Activated CD4-positive, alpha-beta T cell treated with anti-CD3 and anti-CD28 coated beads, Interleukin-2, amount 10 ng/mL, durations not matched to agents 7 days and 5 days (primary cell): ENCODE measurements at regions not wholly inside any gene's neighbourhood (a gene's known extent, or its start where the extent isn't known, plus 50 kb on each side); places are given as distances from the start of the nearest gene placed in this dataset.
"Not testable (repeated sequence)": the region's sequence is repeated elsewhere in the genome, so short reads cannot be mapped to it uniquely, and the experiment has no call there.

Experiments used
- CTCF ChIA-PET: fragments of 350-600 bp; sonication (Branson Sonifier 250); formaldehyde crosslinking; loops from one replicate; lab custom pipeline; 2021; ENCODE audit warnings: antibody characterized with exemption; lab: Charles Lee
- POLR2A ChIA-PET: fragments of 350-600 bp; sonication (Branson Sonifier 250); formaldehyde crosslinking; loops from one replicate; lab custom pipeline; 2021; ENCODE audit warnings: antibody characterized with exemption; lab: Charles Lee
- DNase-seq: peaks from one replicate; pipeline ENCODE4 v3.0.0-alpha.2; 2020
- H3K27ac Mint-ChIP-seq: one replicate; pipeline ENCODE4 v1.8.0; 2021; ENCODE audit warnings: mild to moderate bottlenecking, moderate library complexity, mixed read lengths
- H3K27me3 Mint-ChIP-seq: one replicate; pipeline ENCODE4 v1.8.0; 2021; ENCODE audit warnings: mixed read lengths
- H3K36me3 Mint-ChIP-seq: one replicate; pipeline ENCODE4 v1.8.0; 2021; ENCODE audit warnings: low read depth, mixed read lengths
- H3K4me1 Mint-ChIP-seq: one replicate; pipeline ENCODE4 v1.8.0; 2021; ENCODE audit warnings: mixed read lengths
- H3K4me3 Mint-ChIP-seq: one replicate; pipeline ENCODE4 v1.8.0; 2021; ENCODE audit warnings: mild to moderate bottlenecking, moderate library complexity, mixed read lengths
- H3K9me3 Mint-ChIP-seq: one replicate; pipeline ENCODE4 v1.8.0; 2021; ENCODE audit warnings: mixed read lengths

DNA sequence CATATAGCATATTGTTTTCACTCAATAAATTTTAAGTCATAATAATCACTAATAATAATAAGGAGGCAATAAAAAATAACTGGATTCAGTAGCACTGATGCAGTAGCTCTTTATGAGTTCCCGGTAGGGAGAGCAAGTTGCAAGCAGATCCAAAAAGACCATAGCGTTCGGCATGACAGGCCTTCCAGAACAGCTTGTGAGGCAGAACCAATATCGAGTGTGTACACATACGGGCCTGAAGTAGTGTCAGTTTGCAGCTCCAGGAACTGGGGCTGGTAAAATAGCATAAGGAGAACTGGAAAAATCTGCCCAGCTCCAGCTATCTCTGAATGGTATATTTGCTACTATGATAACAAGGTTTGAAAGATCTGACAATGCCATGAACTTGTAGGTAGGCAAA lies 1607.8 kb upstream of the PIK3C3 start:
- DNase-seq = no peak
- ChIA-PET POLR2A (interaction anchor here (0.6 kb wide), 1 partner anchor 1247 kb away, joined by 4 read pairs; no protein-coding TSS in a partner anchor), CTCF (no interaction called here)
- Mint-ChIP-seq H3K27ac (no peak overlapping the region), H3K36me3 (no peaks in the 10 kb centered on the region), H3K9me3 (no peaks in the 10 kb centered on the region), H3K4me1 (no peaks in the 10 kb centered on the region), H3K4me3 (no peak overlapping the region), H3K27me3 (no peaks in the 10 kb centered on the region)

DNA sequence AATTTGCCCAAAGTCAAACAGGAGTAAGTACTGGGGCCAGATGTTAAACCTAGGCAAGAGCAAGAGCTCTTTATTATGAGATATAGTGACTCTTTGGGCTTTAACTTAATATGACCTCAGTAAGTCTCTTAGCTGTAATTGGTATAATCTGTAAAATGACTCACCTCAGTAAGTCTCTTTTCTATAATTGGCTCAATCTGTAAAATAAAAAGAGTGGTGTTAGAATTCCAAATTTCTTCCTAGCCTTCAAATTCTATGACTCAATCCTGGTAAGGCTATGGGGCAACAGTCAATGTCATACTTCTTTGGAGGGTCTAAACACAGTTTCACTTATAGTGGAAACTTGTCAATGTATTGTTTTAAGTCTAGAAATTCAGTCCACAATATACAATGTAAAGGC lies 1608.9 kb upstream of the PIK3C3 start:
- Mint-ChIP-seq H3K27ac (no peak overlapping the region), H3K36me3 (no peaks in the 10 kb centered on the region), H3K4me1 (no peaks in the 10 kb centered on the region), H3K27me3 (no peaks in the 10 kb centered on the region), H3K4me3 (no peak overlapping the region), H3K9me3 (no peaks in the 10 kb centered on the region)
- DNase-seq = no peak
- POLR2A ChIA-PET = no interaction called here
- CTCF ChIA-PET = no interaction called here

DNA sequence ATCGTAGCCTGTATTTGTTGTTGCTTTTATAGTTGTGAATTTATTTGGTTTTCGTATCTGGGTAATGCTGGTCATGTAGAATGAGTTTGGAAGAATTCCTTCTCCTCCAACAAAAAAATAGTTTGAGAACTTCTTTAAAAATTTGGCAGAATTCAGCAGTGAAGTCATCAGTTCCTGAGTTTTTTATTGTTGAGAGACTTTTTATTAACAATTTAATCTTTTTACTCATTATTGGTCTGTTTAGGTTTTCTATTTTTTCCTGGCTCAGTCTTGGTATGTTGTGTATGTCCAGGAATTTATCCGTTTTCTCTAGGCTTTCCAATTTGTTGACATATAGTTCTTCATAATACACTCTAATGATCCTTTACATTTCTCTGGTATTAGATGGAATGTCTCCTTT lies 1613.3 kb upstream of the PIK3C3 start:
- no peaks in the 10 kb centered on the region for H3K9me3 Mint-ChIP-seq
- no peak overlapping the region for H3K27ac Mint-ChIP-seq
- no peak for DNase-seq
- POLR2A ChIA-PET = no interaction called here
- H3K27me3 Mint-ChIP-seq = no peaks in the 10 kb centered on the region
- CTCF ChIA-PET = no interaction called here
- H3K36me3 Mint-ChIP-seq = no peaks in the 10 kb centered on the region
- H3K4me1 Mint-ChIP-seq = no peaks in the 10 kb centered on the region
- H3K4me3 Mint-ChIP-seq = no peak overlapping the region

DNA sequence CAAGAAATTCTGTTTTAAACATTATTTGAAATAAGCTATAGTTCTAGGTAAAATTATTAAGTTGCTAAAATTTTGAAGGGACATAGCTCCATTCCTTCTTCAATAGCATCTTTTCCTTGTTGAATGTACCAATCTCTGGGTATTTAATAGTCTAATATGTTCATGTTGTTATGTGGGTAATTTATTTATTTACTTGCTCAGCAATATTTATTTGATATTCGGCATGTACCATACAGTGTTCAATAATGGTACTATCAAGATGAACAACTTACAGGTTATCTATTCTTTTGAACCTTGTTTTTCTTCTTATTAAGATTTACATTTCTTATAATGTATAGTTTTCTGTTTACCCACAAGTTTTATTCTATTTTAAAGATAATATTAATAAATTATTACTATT lies 1616.8 kb upstream of the PIK3C3 start:
- Mint-ChIP-seq H3K27ac (no peak overlapping the region), H3K27me3 (no peaks in the 10 kb centered on the region), H3K9me3 (peaks cover 4% of the 10 kb centered on the region), H3K4me1 (no peaks in the 10 kb centered on the region), H3K4me3 (no peak overlapping the region), H3K36me3 (no peaks in the 10 kb centered on the region)
- CTCF ChIA-PET = no interaction called here
- POLR2A ChIA-PET = no interaction called here
- no peak for DNase-seq

DNA sequence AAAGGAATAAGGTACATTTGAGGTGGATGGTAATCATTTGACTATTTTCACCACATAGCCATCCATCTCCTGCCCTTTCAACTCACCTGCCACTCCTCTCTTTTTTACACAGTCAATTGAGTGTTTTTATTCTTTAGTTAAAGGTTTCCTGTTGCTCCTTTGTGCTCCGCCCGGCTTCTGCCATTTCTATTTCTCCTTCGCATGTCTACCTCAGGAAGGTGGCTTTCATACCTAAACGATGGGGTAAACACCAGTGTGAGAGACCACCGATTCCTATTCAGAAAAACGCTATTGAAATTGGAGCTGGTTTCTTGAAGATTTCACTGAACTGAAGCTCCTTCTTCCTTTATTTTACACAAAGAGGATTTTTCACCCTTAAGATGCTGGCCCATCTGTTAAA lies 1628.0 kb upstream of the PIK3C3 start:
- Mint-ChIP-seq H3K4me3 (no peak overlapping the region), H3K36me3 (no peaks in the 10 kb centered on the region), H3K27ac (no peak overlapping the region), H3K27me3 (no peaks in the 10 kb centered on the region), H3K4me1 (no peaks in the 10 kb centered on the region), H3K9me3 (peaks cover under 1% of the 10 kb centered on the region)
- CTCF ChIA-PET = no interaction called here
- no peak for DNase-seq
- POLR2A ChIA-PET = no interaction called here

DNA sequence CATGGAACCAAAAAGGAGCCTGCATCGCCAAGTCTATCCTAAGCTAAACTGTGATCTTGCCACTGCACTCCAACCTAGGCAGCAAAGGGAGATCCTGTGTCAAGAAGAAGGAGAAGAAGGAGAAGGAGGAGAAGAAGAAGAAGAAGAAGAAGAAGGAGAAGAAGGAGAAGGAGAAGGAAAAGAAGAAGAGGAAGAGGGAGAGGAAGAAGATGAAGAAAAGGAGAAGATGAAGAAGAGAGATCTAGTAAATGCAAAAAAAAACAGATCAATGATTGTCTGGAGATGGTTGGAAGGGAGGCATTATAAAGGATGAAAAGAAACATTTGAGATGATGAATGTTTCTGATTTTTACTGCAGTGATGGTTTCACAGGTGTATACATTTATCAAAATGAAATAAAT lies 1629.0 kb upstream of the PIK3C3 start:
- Mint-ChIP-seq H3K27me3 (no peaks in the 10 kb centered on the region), H3K4me1 (no peaks in the 10 kb centered on the region), H3K27ac (no peak overlapping the region), H3K9me3 (peaks cover 3% of the 10 kb centered on the region), H3K36me3 (no peaks in the 10 kb centered on the region), H3K4me3 (no peak overlapping the region)
- ChIA-PET CTCF (no interaction called here), POLR2A (no interaction called here)
- DNase-seq = no peak

DNA sequence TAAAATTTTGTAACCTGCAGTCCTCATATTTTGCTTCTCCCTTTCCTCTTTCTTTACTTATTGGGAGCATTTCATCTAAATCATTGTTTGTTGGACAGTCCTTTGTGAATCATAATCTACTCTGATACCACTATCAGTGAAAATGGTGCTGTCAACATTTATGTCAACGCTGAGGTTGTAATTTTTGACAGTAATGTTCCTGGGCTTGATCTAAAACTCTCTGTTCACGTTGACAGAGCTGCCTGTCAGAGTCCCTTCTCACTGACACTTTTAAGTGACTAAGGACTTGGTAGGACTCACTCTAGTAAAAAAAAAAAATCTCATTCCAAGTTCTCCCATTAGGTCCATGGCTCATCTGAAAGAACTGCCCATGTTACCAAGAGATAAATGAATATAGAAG lies 1640.8 kb upstream of the PIK3C3 start:
- Mint-ChIP-seq H3K9me3 (peaks cover 3% of the 10 kb centered on the region), H3K27ac (no peak overlapping the region), H3K27me3 (no peaks in the 10 kb centered on the region), H3K4me1 (no peaks in the 10 kb centered on the region), H3K4me3 (no peak overlapping the region), H3K36me3 (no peaks in the 10 kb centered on the region)
- ChIA-PET CTCF (no interaction called here), POLR2A (no interaction called here)
- DNase-seq = no peak

DNA sequence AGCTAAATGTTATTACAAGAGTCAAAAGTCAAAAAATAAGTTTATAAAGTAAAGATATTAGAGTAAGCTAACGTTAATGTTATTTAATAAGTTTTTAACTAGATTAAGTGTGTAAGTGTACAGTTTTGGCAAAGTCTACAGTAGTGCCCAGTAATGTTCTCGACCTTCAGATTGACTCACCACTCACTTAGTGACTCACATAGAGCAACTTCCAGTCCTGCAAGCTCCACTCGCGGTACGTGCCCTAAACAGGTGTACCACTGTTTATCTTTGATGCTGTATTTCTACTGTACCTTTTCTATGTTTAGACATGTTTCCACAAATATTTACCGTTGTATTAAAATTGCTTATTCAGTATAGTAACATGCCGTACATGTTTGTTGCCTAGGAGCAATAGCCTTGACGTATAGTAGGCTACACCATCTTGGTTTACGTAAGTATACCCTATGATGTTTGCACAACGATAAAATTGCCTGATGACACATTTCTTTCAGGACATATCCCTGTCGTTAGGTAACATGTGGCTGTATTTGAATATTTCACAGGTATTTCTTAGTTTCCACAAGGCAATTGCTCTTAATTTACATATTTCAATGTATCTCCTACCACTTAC lies 1641.9 kb upstream of the PIK3C3 start:
- H3K9me3 Mint-ChIP-seq = peaks cover 3% of the 10 kb centered on the region
- ChIA-PET CTCF (no interaction called here), POLR2A (no interaction called here)
- no peaks in the 10 kb centered on the region for H3K4me1 Mint-ChIP-seq
- H3K4me3 Mint-ChIP-seq = no peak overlapping the region
- no peaks in the 10 kb centered on the region for H3K36me3 Mint-ChIP-seq
- no peaks in the 10 kb centered on the region for H3K27me3 Mint-ChIP-seq
- DNase-seq = no peak
- H3K27ac Mint-ChIP-seq = no peak overlapping the region

DNA sequence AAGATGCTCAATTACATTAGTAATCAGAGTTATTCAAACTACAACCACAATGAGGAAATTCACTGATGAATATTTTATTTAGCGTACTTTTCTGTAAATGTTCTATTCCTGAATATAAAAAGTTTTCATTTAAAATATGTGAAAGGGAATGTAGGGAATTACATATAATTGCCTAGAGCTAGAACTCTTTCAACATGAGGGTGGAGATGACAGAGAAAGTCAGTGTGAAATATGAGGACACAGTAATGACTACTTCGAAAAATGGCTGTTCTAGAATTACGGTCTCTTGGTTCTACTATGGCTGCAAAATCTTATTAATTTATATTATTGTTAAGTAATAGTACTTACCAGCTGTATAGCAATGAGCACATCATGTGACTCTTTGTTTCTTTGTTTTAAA lies 1647.4 kb upstream of the PIK3C3 start:
- H3K36me3 Mint-ChIP-seq = no peaks in the 10 kb centered on the region
- no peak for DNase-seq
- ChIA-PET POLR2A (no interaction called here), CTCF (no interaction called here)
- H3K4me1 Mint-ChIP-seq = no peaks in the 10 kb centered on the region
- H3K27ac Mint-ChIP-seq = no peak overlapping the region
- no peak overlapping the region for H3K4me3 Mint-ChIP-seq
- no peaks in the 10 kb centered on the region for H3K27me3 Mint-ChIP-seq
- peaks cover 6% of the 10 kb centered on the region for H3K9me3 Mint-ChIP-seq

DNA sequence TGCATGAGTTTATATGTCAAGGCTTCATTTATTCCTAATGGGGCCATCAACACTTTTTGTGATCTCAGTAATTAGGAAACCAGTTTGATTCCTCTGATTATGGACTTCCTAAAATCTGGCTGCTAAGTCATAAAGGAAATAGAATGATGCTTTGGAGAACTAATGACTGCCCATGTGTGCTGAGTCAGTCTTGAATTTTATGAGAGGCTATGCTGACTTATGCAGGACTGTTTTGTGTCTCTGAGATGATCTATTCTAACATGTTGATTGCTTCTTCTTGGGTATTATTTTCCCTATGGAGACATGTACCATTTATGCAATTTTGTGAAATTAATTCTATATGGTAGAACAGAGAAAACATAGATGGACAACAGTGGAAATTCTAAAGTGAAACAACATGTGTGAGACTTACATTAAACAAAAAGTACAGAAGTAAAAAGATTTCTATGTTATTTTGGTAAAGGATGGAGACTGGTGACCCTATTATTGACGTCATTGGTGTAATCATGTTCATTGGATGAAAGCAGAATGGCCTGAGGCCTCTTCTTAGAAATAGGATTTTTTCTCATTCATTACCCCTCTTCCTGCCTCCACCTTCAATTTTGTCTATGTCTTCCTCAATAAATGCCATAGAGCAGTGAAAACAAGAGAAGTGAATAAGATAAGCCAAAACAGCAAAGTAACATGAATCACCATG lies 1658.2 kb upstream of the PIK3C3 start:
- no peaks in the 10 kb centered on the region for H3K36me3 Mint-ChIP-seq
- ChIA-PET POLR2A (no interaction called here), CTCF (no interaction called here)
- no peaks in the 10 kb centered on the region for H3K27me3 Mint-ChIP-seq
- peaks cover 3% of the 10 kb centered on the region for H3K9me3 Mint-ChIP-seq
- no peak overlapping the region for H3K27ac Mint-ChIP-seq
- DNase-seq = no peak
- no peaks in the 10 kb centered on the region for H3K4me1 Mint-ChIP-seq
- H3K4me3 Mint-ChIP-seq = no peak overlapping the region

DNA sequence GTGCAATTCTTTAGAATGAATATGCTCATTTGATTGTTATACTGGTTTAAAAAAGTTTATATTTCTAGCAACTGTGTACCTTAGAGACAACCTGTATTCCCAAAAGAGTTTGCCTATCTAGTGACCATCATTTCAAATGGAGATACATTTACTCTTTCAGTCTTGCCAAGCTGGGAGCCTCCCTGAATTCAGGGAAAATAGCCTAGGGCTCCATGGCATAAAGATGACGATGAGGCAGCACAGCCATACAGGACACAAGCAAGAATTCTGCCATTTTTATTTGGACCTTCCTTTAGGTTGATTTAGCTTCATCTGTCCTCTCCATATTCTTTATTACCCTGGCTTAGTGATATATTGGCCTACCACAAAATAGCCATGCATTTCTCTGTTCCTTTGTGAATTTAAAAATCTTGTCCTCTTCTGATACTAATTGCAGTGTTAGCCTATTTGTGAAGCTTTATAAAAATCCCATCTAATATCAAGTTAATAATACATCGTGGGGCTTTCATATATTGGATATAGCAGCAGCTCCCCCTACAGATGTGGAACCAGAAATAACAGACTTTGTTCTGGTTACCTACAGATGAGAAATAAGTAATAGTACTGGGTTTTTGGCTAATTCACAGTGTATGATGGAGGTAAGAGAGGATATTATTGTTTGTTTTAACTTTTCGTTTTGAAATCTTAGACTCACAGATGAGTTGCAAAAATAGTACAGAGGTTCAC lies 1661.9 kb upstream of the PIK3C3 start:
- no peak for DNase-seq
- Mint-ChIP-seq H3K27me3 (no peaks in the 10 kb centered on the region), H3K4me1 (no peaks in the 10 kb centered on the region), H3K9me3 (no peaks in the 10 kb centered on the region), H3K27ac (no peak overlapping the region), H3K36me3 (no peaks in the 10 kb centered on the region), H3K4me3 (no peak overlapping the region)
- POLR2A ChIA-PET = no interaction called here
- CTCF ChIA-PET = no interaction called here

DNA sequence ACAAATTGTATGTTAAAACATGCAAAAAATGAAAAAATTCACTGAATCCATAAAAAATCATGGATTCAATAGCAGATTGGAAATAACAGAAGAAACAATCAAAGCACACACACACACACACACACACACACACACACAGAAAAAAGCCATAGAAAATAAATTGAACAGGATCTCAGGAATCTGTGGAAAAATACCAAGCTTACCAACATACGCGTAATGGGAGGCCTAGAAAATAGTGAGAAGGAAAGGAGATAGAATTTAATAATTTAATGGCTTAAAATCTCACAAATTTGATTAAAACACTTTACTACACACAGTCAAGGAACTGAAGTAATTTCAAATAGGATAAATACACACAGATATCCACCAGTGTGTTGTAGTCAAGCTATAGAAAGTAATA lies 1671.5 kb upstream of the PIK3C3 start:
- Mint-ChIP-seq H3K27me3 (no peaks in the 10 kb centered on the region), H3K9me3 (peaks cover 4% of the 10 kb centered on the region), H3K4me3 (no peak overlapping the region), H3K4me1 (no peaks in the 10 kb centered on the region), H3K36me3 (no peaks in the 10 kb centered on the region), H3K27ac (no peak overlapping the region)
- no peak for DNase-seq
- ChIA-PET CTCF (no interaction called here), POLR2A (no interaction called here)

DNA sequence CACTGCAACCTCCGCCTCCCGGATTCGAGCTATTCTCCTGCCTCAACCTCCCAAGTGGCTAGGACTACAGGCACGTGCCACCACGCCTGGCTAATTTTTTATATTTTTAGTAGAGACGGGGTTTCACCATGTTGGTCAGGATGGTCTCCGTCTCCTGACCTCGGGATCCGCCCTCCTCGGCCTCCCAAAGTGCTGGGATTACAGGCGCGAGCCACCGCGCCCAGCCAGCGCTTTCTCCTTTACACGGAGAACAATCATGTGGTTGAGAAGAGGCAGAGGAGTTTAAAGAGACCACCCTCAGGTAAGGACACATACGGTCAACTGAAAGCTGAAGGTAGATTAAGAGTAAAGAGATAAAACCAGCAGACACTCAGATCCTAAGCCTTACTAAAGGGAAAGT lies 1673.7 kb upstream of the PIK3C3 start:
- H3K27ac Mint-ChIP-seq, H3K36me3 Mint-ChIP-seq, DNase-seq, H3K27me3 Mint-ChIP-seq, H3K4me3 Mint-ChIP-seq, H3K4me1 Mint-ChIP-seq, POLR2A ChIA-PET, CTCF ChIA-PET, H3K9me3 Mint-ChIP-seq: not testable (repeated sequence)
